Brain microvascular endothelial cell (primary cell): ENCODE measurements at regions not wholly inside any gene's neighbourhood (a gene's known extent, or its start where the extent isn't known, plus 50 kb on each side); places are given as distances from the start of the nearest gene placed in this dataset.
"Not testable (repeated sequence)": the region's sequence is repeated elsewhere in the genome, so short reads cannot be mapped to it uniquely, and the experiment has no call there.

Source experiments
- DNase-seq: peaks from one replicate; pipeline ENCODE4 v3.0.0-alpha.2; 2020
- H3K27ac ChIP-seq: fragments of 250-450 bp; sonication (Bioruptor Pico); 2 replicates; pipeline ENCODE4 v1.5.1; 2020; ENCODE audit warnings: mild to moderate bottlenecking, moderate library complexity
- H3K27me3 ChIP-seq: fragments of 250-450 bp; sonication (Bioruptor Pico); replicated peaks from 2 replicates; pipeline ENCODE4 v1.5.1; 2020; ENCODE audit warnings: mild to moderate bottlenecking
- H3K36me3 ChIP-seq: fragments of 250-450 bp; sonication (Bioruptor Pico); replicated peaks from 2 replicates; pipeline ENCODE4 v1.5.1; 2020; ENCODE audit warnings: mild to moderate bottlenecking
- H3K4me3 ChIP-seq: 2 replicates; pipeline ENCODE4 v1.5.1; 2011; ENCODE audit warnings: low read depth, mild to moderate bottlenecking, control low read depth, low read length, moderate library complexity
- CTCF ChIP-seq: IDR thresholded peaks from 2 replicates; pipeline ENCODE4 v1.5.1; 2011; ENCODE audit warnings: low read depth, mild to moderate bottlenecking, moderate library complexity, low read length, control low read depth, inconsistent platforms; ENCODE audit errors: missing control alignments
- in situ Hi-C: cut with HindIII; loops from 2 replicates; pipeline ENCODE4 v1.10.0; 2017; ENCODE audit warnings: low sequenced_read_pairs, low pct_ligation_motif_present

- Histone ChIP-seq H3K27ac (no peak overlapping the region), H3K27me3 (no peaks in the 10 kb centered on the region), H3K4me3 (no peak overlapping the region), H3K36me3 (no peaks in the 10 kb centered on the region)
- DNase-seq = peak; percentile 31
- in situ Hi-C loops = no loop called here
- TF ChIP-seq CTCF = no peak
Measured at GRCh38 chr10:105585753-105586152, 944.7 kb downstream of the SORCS3 start.

DNA sequence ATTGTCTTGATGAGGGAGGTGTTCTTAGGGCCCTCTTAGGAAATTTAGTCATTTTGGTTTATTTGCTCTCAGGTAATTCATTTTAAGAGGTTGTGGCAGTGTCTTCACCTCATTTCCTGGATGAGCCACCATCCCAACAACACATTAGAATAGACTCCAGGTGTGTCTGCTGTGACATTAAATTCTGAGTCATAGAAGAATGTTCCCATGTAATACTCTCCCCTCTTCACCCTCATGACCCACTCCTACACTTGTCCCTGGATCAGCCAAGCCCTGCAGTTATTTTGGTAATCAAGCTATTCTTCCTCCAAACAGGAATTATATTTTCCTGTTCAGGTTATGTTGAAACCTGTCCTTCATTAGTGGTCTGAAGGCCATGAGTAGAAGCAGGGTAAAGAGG, 944.1 kb downstream of the SORCS3 start:
- no peaks in the 10 kb centered on the region for H3K27me3 ChIP-seq
- no peak overlapping the region for H3K27ac ChIP-seq
- H3K36me3 ChIP-seq = no peaks in the 10 kb centered on the region
- no peak overlapping the region for H3K4me3 ChIP-seq
- in situ Hi-C loops = no loop called here
- no peak for TF ChIP-seq CTCF
- no peak for DNase-seq

DNA sequence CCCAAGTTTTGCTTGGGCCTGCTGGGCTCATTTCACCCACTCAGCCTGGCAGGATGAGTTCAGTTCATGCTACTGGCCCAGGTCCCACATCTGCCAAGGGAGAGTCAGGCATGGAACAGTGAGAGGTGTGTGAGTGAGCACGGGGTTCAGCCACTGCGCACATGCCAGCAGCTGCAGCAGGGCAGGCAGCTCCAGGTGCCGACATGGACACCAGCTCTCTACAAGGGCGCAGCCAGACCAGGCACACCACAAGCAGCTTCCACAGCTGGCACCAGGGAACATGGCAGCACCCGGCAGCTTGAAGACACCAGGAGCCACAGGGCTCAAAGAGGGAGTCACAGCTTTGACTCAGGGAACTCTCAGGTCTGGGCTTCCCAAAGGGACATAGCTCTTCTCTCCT, 938.0 kb downstream of the SORCS3 start:
- Histone ChIP-seq H3K27ac (no peak overlapping the region), H3K36me3 (no peaks in the 10 kb centered on the region), H3K4me3 (no peak overlapping the region), H3K27me3 (no peaks in the 10 kb centered on the region)
- TF ChIP-seq CTCF = no peak
- DNase-seq = no peak
- in situ Hi-C loops = no loop called here

DNA sequence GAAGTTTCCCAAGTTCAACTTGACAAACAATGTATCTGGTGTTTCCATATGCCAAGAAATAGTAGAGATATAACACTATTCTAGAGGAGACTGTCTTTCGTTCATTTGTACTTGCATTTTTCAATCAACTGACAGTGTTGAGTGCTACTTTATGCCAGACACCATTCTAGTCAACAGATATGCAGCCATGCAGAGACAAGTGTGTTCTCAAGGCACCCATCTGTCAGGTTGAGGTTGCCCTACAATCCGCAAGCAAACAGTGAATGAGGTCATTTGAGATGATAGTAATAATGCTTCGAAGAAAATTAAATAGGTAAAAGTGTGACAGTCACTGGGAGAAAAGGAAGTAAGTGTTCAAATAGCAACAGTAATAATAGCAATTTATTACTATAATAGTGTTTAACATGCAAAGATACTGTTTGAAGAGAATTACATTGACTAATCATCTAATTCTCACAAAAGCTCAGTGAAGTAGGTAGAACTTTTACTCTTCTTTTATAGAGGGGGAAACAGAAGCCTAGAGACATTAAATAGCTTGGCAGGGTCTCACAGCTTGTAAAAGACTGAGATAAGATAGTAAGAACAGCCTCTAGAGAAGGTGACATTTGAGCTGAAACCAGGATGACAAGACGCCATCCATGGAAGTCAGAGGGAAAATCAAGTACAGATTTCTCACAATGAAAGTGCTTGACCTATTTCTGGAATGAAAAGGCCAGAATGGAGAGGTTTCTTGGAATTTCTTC, 936.9 kb downstream of the SORCS3 start:
- in situ Hi-C loops = no loop called here
- no peak for TF ChIP-seq CTCF
- H3K27me3 ChIP-seq = no peaks in the 10 kb centered on the region
- no peaks in the 10 kb centered on the region for H3K36me3 ChIP-seq
- DNase-seq = no peak
- H3K27ac ChIP-seq = no peak overlapping the region
- no peak overlapping the region for H3K4me3 ChIP-seq

GRCh38 chr10:105559333-105560097, 918.4 kb downstream of the SORCS3 start:
- H3K4me3 ChIP-seq = no peak overlapping the region
- in situ Hi-C loops = no loop called here

DNA sequence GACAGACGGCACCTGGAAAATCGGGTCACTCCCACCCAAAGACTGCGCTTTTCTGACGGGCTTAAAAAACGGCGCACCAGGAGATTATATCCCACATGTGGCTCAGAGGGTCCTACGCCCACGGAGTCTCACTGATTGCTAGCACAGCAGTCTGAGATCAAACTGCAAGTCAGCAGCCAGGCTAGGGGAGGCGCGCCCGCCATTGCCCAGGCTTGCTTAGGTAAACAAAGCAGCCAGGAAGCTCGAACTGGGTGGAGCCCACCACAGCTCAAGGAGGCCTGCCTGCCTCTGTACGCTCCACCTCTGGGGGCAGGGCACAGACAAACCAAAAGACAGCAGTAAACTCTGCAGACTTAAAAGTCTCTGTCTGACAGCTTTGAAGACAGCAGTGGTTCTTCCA, 909.4 kb downstream of the SORCS3 start:
- in situ Hi-C loops, H3K4me3 ChIP-seq, H3K36me3 ChIP-seq, H3K27ac ChIP-seq, H3K27me3 ChIP-seq, DNase-seq: not testable (repeated sequence)

More at GRCh38 chr10:105559333-105560097, 918.4 kb downstream of the SORCS3 start:
- no peak for TF ChIP-seq CTCF
- H3K27ac ChIP-seq = no peak overlapping the region
- no peak for DNase-seq
- no peaks in the 10 kb centered on the region for H3K36me3 ChIP-seq
- no peaks in the 10 kb centered on the region for H3K27me3 ChIP-seq
